HFFc6 (cell line): ENCODE measurements at regions not wholly inside any gene's neighbourhood (a gene's known extent, or its start where the extent isn't known, plus 50 kb on each side); places are given as distances from the start of the nearest gene placed in this dataset.

ENCODE experiments used
- DNase-seq: peaks from one replicate; pipeline ENCODE4 v3.0.0-alpha.2; 2018
- H3K27ac Mint-ChIP-seq: 2 replicates; pipeline ENCODE4 v1.8.0; 2020; ENCODE audit warnings: mild to moderate bottlenecking, mixed read lengths
- H3K27me3 Mint-ChIP-seq: 2 replicates; pipeline ENCODE4 v1.8.0; 2021; ENCODE audit warnings: mild to moderate bottlenecking, moderate library complexity, mixed read lengths; ENCODE audit not compliant: insufficient read depth
- H3K36me3 Mint-ChIP-seq: 2 replicates; pipeline ENCODE4 v1.8.0; 2021; ENCODE audit warnings: low read depth, mixed read lengths
- H3K4me1 Mint-ChIP-seq: 2 replicates; pipeline ENCODE4 v1.8.0; 2020; ENCODE audit warnings: low read depth, mixed read lengths
- H3K4me3 Mint-ChIP-seq: 2 replicates; pipeline ENCODE4 v1.8.0; 2020; ENCODE audit warnings: mild to moderate bottlenecking, moderate library complexity, mixed read lengths
- H3K9me3 Mint-ChIP-seq: 2 replicates; pipeline ENCODE4 v1.8.0; 2020; ENCODE audit warnings: mild to moderate bottlenecking, mixed read lengths
- TF ChIP-seq, protein P1 (sequence below): fragments of 200-600 bp; sonication (generic); IDR thresholded peaks from 2 replicates; pipeline ENCODE4 v1.5.0; 2021; ENCODE audit warnings: antibody characterized with exemption, mild to moderate bottlenecking

- no peak overlapping the region for H3K27ac Mint-ChIP-seq
- TF ChIP-seq, protein P1, sequence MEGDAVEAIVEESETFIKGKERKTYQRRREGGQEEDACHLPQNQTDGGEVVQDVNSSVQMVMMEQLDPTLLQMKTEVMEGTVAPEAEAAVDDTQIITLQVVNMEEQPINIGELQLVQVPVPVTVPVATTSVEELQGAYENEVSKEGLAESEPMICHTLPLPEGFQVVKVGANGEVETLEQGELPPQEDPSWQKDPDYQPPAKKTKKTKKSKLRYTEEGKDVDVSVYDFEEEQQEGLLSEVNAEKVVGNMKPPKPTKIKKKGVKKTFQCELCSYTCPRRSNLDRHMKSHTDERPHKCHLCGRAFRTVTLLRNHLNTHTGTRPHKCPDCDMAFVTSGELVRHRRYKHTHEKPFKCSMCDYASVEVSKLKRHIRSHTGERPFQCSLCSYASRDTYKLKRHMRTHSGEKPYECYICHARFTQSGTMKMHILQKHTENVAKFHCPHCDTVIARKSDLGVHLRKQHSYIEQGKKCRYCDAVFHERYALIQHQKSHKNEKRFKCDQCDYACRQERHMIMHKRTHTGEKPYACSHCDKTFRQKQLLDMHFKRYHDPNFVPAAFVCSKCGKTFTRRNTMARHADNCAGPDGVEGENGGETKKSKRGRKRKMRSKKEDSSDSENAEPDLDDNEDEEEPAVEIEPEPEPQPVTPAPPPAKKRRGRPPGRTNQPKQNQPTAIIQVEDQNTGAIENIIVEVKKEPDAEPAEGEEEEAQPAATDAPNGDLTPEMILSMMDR: no peak
- H3K27me3 Mint-ChIP-seq: no peaks in the 10 kb centered on the region; the same call in 1 of the 2 replicates
- H3K4me1 Mint-ChIP-seq: no peaks in the 10 kb centered on the region
- no peaks in the 10 kb centered on the region for H3K9me3 Mint-ChIP-seq
- no peaks in the 10 kb centered on the region for H3K36me3 Mint-ChIP-seq
- DNase-seq: no peak
- H3K4me3 Mint-ChIP-seq: no peak overlapping the region
Measured at GRCh38 chr9:81234924-81235610, 454.3 kb downstream of the TLE1 start.

DNA sequence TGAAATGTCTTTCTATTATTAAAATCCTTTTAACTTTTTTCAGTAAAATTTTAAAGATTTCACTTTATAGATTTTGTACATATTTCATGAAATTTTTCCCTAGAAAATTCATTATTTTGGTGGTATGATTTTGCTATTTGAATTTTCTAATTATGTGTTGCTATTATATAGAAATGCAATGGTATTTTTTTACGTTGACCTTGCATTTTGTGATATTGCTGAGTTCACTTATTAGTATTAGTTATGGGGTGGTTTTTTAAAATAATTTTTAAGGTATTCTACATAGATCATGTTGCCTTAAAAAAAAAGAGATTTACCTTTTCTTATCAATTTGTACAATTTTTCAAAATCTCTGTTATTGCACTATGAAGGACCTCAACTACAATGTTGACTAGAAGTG lies 458.3 kb downstream of the TLE1 start:
- DNase-seq: no peak
- Mint-ChIP-seq H3K27ac (no peak overlapping the region), H3K36me3 (no peaks in the 10 kb centered on the region), H3K27me3 (peaks cover 2% of the 10 kb centered on the region; the same call in 1 of the 2 replicates), H3K4me1 (no peaks in the 10 kb centered on the region), H3K9me3 (no peaks in the 10 kb centered on the region), H3K4me3 (no peak overlapping the region)
- TF ChIP-seq, protein P1: no peak

- Mint-ChIP-seq H3K27me3 (peaks cover 4% of the 10 kb centered on the region), H3K27ac (no peak overlapping the region), H3K4me3 (no peak overlapping the region), H3K4me1 (no peaks in the 10 kb centered on the region), H3K36me3 (no peaks in the 10 kb centered on the region), H3K9me3 (no peaks in the 10 kb centered on the region)
- no peak for DNase-seq
- TF ChIP-seq, protein P1: no peak
Measured at GRCh38 chr9:81227507-81228245, 461.7 kb downstream of the TLE1 start.

- Mint-ChIP-seq H3K4me3 (no peak overlapping the region), H3K36me3 (no peaks in the 10 kb centered on the region), H3K9me3 (no peaks in the 10 kb centered on the region), H3K27ac (no peak overlapping the region), H3K27me3 (peaks cover 4% of the 10 kb centered on the region), H3K4me1 (no peaks in the 10 kb centered on the region)
- TF ChIP-seq, protein P1: no peak
- DNase-seq: no peak
Measured at GRCh38 chr9:81225596-81225995, 463.8 kb downstream of the TLE1 start.

DNA sequence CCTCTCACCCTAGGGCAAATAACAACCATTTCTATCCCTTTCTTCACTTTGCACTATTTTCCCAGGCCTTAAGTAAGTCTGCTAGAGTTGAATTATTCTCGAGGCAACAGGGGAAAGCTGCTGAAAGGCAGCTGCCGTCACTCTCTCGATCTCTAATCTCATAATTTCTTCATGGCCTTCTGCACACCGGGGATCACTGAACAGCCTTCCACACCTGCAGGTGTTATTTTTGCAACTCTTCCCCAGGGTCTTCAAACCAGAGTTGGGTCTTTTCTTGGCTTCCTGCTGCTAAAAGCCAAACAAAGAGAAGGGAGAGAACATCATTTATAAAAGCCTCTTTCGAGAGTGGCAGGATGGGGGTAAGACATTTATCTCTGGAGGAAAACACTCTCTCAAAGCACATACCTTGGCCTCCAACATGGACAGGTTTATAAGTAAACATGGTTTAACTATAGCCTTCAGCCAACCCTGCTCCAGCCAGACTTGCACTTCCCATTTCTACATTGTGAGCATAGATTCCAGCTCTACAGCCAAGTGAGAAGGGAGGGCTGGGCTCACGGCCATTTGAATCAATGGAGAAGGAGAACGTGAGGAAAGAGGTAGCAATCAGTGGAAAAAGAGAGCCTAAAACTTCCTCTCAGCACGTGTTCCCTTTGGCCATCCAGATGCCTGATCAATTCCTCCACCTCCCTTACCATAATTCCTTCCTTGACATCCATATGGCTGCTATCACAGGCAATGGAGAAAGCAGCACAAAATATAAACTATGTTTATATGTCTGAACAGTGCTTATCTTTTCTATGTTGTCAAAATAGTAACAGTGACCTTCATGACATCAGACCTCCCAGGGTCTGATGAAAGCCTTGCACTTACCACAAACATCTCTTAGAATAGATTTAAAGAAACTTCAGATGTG lies 464.9 kb downstream of the TLE1 start:
- Mint-ChIP-seq H3K9me3 (no peaks in the 10 kb centered on the region), H3K27ac (no peak overlapping the region), H3K36me3 (no peaks in the 10 kb centered on the region), H3K4me3 (no peak overlapping the region), H3K27me3 (peaks cover 4% of the 10 kb centered on the region), H3K4me1 (no peaks in the 10 kb centered on the region)
- TF ChIP-seq, protein P1: no peak
- no peak for DNase-seq
